CD4-positive, alpha-beta T cell treated with Interferon gamma for 1 hour (primary cell): ENCODE measurements at regions not wholly inside any gene's neighbourhood (a gene's known extent, or its start where the extent isn't known, plus 50 kb on each side); places are given as distances from the start of the nearest gene placed in this dataset.
"Not testable (repeated sequence)": the region's sequence is repeated elsewhere in the genome, so short reads cannot be mapped to it uniquely, and the experiment has no call there.

Experiments
- DNase-seq: peaks from one replicate; pipeline ENCODE4 v3.0.0-alpha.2; 2020

- no peak for DNase-seq
Observed at GRCh38 chr3:87478716-87479115, 202.3 kb upstream of the POU1F1 start.

- DNase-seq: no peak
Observed at GRCh38 chr3:87473944-87474343, 197.6 kb upstream of the POU1F1 start.

GRCh38 chr3:87468938-87469337 lies 192.6 kb upstream of the POU1F1 start:
- DNase-seq: no peak

DNA sequence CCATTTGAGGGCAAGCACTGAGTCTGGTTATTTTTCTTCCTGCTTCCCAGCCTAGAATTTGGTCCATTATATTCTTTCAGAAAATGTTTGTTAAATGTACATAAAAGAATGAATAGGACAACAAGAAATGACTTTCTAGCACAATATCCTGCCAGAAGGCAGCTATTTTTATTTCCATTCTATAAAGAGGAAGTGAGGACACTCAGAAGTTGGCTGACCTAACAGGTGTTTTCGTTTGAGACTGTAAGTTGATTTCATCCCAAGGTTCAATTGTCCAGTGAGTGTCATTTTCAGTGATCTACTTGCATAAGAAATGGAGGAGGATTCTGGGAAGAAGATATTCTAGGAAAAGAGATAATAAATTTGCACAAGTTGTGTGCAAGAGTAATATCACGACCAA lies 191.9 kb upstream of the POU1F1 start:
- DNase-seq: no peak

DNA sequence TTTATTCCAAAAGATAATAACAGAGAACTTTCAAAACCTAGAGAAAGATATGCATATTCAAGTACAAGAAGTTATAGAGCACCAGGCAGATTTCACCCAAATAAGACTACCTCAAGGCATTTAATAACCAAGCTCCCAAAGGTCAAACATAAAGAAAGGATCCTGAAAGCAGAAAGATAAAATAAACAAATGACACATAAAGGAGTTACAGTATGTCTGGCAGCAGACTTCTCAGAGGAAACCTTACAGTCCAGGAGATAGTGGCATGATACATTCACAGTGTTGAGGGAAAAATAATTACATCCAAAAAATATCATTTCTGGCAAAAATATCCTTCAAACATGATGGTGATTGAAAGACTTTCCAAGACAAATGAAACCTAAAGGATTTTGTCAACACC lies 185.8 kb upstream of the POU1F1 start:
- DNase-seq: no peak

- DNase-seq: no peak
Observed at GRCh38 chr3:87461443-87461842, 185.1 kb upstream of the POU1F1 start.

DNA sequence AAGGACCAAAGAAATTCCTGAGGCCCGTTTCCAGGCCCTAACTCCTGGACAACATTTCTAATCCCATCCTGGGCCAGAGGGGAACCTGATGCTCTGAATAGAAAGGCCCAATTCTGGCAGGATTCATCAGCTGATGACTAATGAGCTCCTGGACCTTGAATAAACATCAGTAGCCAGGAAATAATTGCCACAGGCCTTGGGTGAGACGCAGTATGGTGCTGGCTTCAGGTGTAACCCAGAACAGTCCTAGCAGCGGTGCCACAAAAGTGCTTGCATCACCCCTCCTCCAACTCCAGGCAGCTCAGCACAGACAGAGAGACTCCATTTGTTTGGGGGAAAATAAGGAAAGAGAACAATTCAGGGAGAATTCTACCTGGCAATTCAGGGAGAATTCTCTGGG lies 184.7 kb upstream of the POU1F1 start:
- no peak for DNase-seq

- no peak for DNase-seq
Observed at GRCh38 chr3:87448558-87448957, 172.2 kb upstream of the POU1F1 start.

GRCh38 chr3:87446849-87447387 lies 170.5 kb upstream of the POU1F1 start:
- DNase-seq: no peak

- no peak for DNase-seq
Observed at GRCh38 chr3:87442470-87442869, 166.1 kb upstream of the POU1F1 start.

GRCh38 chr3:87437765-87438164 lies 161.4 kb upstream of the POU1F1 start:
- DNase-seq: no peak

GRCh38 chr3:87436781-87437543 lies 160.6 kb upstream of the POU1F1 start:
- DNase-seq: no peak

DNA sequence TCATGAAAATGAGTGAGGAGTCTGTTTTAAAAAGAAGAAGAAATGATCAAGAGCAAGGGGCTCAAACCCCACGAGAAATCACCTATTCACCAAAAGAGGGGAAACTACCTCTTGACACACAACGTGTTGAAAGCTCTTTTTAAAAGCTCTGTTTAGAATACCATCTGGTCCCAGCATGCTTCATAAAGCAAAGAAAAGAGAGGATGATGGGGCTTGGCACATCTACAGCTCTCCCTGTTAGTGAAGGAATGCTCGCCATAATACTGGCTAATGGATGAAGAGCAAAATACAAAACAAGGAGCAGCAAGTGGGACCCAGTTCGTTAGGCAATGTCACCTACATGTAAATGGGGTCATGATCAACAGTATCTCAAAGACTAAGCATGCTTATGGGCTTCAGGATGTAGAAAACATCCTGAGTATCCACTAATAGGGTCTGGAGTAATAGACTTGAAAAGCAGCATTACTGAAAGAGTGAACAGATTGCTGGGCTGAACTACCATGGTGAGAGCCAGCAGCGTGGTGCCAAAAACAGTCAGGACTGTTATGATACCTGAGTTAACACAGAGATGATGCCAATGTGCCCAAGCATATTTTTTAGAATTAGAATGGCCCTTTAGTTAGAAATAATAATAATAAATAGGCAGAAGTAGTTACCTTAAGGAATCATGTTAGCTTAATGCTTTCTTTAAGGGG lies 159.7 kb upstream of the POU1F1 start:
- no peak for DNase-seq

DNA sequence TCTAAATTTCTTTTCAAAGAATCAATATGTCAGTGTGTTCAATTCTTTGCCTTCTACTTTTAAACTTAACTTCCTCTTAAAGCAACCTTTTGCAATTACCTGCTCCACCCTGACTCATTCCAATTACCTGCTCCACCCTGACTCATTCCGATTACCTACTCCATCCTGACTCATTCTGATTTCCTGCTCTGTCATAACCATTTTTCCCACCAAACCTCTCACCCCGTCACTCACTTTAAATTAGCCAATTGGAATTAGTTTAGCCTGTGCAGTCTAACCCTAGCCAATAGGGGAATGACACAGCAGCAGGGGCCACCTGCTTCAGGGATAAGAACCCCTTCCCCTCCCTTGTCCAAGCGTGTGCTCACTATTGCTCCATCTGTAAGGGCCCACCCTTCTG lies 157.1 kb upstream of the POU1F1 start:
- DNase-seq: not testable (repeated sequence)

DNA sequence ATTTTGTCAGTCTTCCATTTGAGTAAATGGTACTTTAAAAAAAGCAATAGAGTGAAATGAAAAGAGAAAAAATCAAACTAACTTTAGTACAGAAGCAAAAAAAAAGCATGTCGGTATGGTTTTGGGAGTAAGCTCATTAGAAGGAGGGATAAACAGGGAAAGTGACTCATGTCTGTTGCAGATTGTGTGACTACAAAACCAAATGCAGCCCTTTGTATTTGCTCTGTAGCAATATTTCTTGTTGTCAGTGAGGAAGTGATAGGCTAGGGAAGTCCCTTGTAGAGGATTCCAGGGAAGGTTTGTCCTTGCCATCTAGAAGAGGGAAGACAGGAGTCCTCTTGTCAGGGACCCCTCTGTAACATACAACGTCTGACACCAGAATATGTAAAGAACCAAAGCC lies 150.5 kb upstream of the POU1F1 start:
- no peak for DNase-seq

DNA sequence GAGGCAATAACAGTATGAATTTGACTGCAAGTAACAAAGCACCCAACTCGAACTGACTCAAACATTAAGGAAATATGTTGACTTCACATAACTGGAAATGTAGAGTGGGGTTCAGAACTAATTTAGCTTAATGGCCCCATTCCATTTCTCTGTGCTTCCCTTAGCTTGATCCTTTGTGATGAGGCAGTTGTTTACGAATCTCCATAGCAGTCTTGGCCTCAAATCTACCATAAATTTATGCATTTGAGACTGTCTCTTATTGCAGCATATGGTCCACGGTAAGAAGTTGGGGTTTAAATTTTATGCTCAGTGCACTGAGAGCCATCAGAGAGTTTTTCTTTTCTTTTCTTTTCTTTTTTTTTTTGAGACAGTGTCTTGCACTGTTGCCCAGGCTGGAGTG lies 148.7 kb upstream of the POU1F1 start:
- no peak for DNase-seq

- no peak for DNase-seq
Observed at GRCh38 chr3:87423336-87423735, 147.0 kb upstream of the POU1F1 start.

- no peak for DNase-seq
Observed at GRCh38 chr3:87422333-87422732, 145.9 kb upstream of the POU1F1 start.

- DNase-seq: no peak
Observed at GRCh38 chr3:87420171-87420570, 143.8 kb upstream of the POU1F1 start.

- no peak for DNase-seq
Observed at GRCh38 chr3:87414271-87414670, 137.9 kb upstream of the POU1F1 start.

DNA sequence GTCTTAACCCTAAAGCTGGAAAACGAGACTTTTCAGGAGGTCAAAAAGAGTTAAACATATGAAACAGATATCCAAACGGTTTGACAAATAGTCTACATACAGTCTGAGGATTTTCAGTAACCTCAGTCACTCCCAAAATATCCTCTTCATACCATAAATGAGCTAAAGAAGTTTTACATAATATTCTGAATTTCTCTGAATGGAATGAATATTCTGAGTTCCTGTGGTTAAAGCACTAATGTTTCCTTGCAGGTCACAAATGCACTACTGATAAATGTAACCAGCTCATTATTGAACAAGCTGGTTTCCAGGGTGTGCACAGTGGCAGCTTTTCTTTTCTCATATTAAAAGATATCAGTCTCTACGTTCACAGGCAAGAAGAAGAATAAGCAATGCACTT lies 137.4 kb upstream of the POU1F1 start:
- DNase-seq: no peak

DNA sequence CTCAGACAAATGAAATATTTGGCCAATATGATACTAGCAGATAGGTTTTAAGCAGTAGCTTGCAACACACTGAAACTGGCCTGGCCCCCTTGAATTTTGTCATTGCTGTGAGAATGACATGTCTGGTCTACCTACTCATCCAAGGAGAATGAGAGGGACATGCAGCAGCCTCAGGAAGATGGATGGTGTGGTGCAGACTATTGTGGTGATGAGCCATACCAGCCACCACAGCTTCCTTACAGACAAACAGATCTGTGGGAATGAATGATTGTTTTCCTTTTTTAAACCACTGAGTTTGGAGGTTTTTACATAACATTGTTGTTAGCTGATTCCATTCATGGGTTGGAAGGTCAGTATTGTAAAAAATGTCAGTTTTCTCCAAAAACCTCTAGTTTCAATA lies 133.7 kb upstream of the POU1F1 start:
- no peak for DNase-seq

DNA sequence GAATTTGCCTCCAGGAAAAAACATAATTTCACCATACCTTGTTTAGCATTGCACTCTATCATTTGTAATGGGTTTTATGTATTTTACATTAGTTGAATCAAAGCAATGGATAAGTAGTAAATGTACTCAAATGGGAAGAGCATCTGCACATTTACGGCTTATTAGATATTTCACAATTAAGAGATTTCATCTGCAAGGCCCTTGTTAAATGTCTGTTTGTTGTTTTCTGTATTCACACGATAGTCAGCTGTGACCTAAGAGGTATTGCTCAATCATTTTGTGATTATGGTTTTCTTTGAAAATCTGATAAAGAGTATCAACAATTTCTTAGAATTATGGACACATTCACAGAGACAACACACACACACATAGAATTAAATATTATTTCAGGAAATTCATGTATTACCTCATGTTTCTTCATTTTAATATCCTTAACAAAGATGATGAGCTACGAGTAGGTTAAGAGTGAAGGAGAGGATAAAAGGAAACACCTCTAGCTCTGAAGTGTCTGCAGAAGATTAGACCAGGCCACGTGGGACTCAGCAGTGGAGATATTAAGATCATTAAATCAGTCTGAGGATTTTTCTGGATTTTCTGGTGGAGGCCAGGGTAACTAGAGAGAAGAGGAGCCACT lies 121.9 kb upstream of the POU1F1 start:
- DNase-seq: no peak

DNA sequence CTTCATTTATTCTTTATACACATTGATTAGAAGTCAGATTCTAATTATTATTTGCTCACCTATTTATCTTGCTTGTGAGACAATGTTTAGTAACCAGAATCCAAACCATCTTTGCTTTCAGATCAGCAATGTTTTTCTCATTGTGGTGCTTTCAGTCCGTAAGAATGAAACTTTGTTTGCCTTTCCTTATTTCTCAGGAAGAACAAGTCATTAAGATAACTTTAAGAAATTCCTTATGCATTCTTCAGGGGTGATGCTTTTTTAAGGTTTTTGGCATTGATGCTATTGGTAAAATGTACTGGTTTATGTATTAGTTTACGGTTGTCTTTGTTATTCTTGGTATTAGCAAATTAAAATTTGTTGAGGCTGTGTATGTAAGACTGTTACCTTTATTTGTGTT lies 120.8 kb upstream of the POU1F1 start:
- no peak for DNase-seq
